Activated gamma-delta T cell treated with anti-CD3 and anti-CD28 coated beads, Interleukin-2, amount 50 U/mL, for 16 hours (primary cell): ENCODE measurements at regions not wholly inside any gene's neighbourhood (a gene's known extent, or its start where the extent isn't known, plus 50 kb on each side); places are given as distances from the start of the nearest gene placed in this dataset.

Experiments
- DNase-seq: peaks from one replicate; pipeline ENCODE4 v3.0.0-alpha.2; 2020; ENCODE audit warnings: low read depth

DNA sequence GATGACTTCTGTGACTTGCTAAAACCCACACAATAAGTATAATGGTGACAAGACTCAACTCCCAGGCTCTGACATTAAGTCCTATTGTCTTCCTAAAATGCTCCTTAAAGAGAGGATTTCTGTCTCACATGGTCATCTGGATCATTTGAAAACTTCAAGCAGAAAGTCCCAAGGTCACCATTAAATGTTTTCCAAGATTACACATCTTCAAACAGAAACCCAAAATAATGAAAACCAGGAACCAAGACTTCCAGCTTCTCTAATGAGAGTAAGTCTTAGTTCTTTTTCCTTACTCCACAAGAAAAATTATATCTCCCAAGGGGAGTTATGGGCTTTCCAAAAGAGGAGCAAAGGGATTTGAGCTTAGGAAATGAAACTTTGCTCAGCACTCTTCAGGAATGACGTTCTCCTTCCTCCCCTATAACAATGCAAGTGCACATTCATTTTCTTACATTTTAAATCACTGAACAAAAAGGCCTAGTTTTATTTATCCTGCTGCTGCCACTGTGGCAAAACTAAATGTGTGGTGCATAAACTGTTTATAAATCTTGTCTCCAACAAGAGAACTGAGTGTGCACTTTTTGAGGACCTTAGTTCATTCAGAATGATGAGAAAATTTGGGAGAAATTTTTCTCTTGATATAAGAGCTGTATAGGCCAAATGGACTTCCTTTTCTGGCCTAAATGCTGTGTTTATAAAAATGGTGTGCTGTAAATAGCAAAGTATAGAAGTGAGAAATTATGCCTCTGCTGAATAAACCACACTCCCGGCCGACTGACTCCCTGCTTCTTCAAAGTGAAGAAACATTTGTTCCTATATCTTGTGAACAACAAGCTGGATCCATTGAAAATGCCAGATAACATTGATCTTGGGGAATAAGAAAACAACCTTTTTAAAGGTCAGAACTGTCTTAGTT lies 148.4 kb upstream of the PLEKHG7 start:
- DNase-seq = no peak

- no peak for DNase-seq
Measured at GRCh38 chr12:92553389-92553788, 149.4 kb upstream of the PLEKHG7 start.

DNA sequence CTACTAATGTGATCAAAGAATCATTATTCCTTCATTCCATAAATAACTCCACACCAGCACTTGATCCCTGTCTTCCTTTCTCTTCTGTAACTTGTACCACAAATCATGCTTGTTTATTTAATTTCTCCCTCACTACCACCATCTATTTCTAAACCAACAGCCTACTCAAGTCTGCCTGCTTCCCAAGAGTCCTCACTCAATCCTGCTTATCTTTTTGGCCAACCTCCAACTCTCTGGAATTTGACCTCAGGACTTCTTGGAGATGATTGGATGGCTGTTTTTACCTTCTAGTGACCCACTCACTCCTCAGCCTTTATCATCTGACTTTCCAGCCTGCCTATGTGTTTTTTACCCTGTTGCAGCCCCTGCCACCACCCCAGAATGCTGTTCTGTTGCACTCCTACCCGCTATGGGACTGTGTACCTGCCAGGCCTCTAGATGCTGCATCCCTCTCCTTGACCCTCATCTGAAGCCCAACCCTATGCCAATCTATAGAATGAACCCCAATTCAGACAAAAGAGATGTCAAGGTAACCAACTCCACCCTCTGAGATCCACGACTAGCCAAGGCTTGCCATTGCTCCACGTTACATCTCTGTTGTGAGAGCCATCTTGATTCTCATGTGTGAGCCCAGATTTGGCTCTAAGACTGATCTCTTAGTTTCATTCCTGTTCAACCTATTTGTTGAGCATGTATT lies 150.2 kb upstream of the PLEKHG7 start:
- DNase-seq = no peak

GRCh38 chr12:92551853-92552397 lies 150.9 kb upstream of the PLEKHG7 start:
- no peak for DNase-seq

- DNase-seq = no peak
Measured at GRCh38 chr12:92551210-92551609, 151.6 kb upstream of the PLEKHG7 start.

GRCh38 chr12:92550661-92551060 lies 152.1 kb upstream of the PLEKHG7 start:
- DNase-seq = no peak

- no peak for DNase-seq
Measured at GRCh38 chr12:92550254-92550653, 152.5 kb upstream of the PLEKHG7 start.

DNA sequence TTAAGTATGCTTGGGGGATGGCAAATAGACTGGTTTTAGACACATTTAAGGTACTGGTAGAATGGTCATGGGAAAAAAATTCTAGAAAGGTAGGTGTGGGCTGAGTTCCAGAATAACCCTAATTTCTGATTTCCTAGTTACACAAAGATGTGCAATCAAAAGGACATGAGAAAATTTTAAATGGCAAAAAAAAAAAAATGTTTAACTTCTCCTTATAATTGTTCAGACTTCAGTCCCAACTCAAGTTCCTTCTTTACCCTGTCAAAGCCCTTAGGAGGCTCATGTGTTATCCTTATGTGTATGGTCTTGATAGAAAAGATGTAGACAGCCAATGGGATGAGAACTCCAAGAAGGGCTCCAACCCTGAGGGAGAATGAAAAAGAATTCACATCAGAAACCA lies 153.3 kb upstream of the PLEKHG7 start:
- no peak for DNase-seq

- no peak for DNase-seq
Measured at GRCh38 chr12:92547906-92548305, 154.9 kb upstream of the PLEKHG7 start.

GRCh38 chr12:92547420-92547819 lies 155.4 kb upstream of the PLEKHG7 start:
- DNase-seq = no peak

GRCh38 chr12:92546635-92547348 lies 156.0 kb upstream of the PLEKHG7 start:
- no peak for DNase-seq

GRCh38 chr12:92546259-92546634 lies 156.5 kb upstream of the PLEKHG7 start:
- DNase-seq = no peak

DNA sequence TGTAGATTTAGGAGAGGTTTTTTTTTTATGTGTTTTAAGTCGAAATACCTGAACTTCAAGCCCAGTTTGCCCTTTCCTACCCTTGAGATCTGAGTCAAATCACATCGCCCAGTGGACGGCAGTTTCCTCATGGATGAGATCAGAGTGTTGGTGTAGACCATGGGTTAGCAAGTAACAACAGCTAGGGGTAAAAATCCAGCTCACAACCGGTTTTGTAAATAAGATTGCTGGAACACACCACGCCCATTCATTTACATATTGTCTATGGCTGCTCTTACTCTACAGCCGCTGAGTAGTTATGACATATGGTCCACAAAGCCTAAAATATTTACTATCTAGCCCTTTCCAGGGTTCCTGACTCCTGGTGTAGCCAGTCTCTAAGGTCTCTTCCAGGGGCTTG lies 158.5 kb upstream of the PLEKHG7 start:
- no peak for DNase-seq

GRCh38 chr12:92543840-92544239 lies 158.9 kb upstream of the PLEKHG7 start:
- no peak for DNase-seq

- DNase-seq = no peak
Measured at GRCh38 chr12:92543359-92543758, 159.4 kb upstream of the PLEKHG7 start.

DNA sequence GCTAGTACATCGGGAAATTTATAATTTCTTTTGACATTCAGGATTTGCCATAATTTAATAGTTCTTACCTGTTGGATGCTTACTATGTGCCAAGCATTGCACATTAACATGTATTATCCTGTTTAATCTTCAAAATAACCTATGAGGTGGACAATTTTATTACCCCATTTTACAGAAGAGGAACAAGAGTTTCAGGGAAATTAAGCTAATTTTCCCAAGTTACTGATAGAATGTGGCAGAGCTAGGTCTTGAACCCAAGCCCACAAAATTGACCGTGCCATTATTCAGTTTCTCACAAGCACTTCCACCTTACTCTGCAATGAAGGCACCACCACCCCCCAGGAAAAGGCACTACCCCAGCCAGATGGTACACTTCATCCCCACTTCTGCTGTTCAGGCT lies 161.1 kb upstream of the PLEKHG7 start:
- no peak for DNase-seq

GRCh38 chr12:92540782-92541423 lies 161.9 kb upstream of the PLEKHG7 start:
- no peak for DNase-seq

- DNase-seq = no peak
Measured at GRCh38 chr12:92539976-92540781, 162.6 kb upstream of the PLEKHG7 start.

DNA sequence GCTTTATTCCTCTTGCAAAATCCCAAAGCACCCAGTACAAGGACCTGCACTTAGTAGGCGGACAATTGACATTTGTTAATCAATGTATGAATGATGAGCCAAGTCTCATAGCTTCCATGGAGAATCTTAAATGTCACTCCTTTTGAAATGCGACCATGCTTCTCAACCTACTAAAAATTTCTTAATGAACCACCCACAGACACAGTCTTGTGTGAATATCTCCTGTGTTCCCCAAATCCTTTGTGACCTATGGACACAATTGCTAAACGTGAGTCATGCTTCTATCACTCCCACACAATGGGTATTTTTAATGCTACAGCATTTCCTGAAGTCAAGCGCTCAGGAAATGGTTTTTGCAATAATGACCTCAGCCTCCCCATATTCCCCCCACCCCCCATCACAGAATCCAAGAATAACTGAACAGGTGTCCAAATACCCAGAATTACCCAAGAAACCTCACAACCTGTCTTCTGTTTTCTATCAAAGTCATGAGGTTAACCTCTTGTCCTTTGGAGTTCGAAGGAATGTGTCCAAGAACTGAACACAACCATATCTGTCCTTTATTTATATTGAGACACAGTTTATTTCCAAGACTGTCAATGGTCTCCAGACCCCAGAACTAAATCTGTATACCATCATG lies 163.6 kb upstream of the PLEKHG7 start:
- no peak for DNase-seq

GRCh38 chr12:92537290-92537960 lies 165.4 kb upstream of the PLEKHG7 start:
- DNase-seq = no peak
